CD14-positive monocyte (primary cell): ENCODE measurements at regions not wholly inside any gene's neighbourhood (a gene's known extent, or its start where the extent isn't known, plus 50 kb on each side); places are given as distances from the start of the nearest gene placed in this dataset.

Experiments used
- DNase-seq, 3 donors: peaks; one replicate each; pipeline ENCODE4 v3.0.0-alpha.2; 2011 to 2022
- H2AFZ ChIP-seq: 2 replicates; pipeline ENCODE4 v1.6.0; 2012; ENCODE audit warnings: mild to moderate bottlenecking, low read depth, low read length, inconsistent platforms; ENCODE audit not compliant: insufficient read depth, poor library complexity, severe bottlenecking
- H3K27ac ChIP-seq, 2 donors: 1 replicate in 1 of 2; 2 replicates in 1 of 2; pipeline ENCODE4 v1.5.1; 2012 to 2013; ENCODE audit warnings: low read length in 2 of 2, control low read depth in 1 of 2, inconsistent platforms in 1 of 2, low read depth in 1 of 2, mild to moderate bottlenecking in 1 of 2
- H3K27me3 ChIP-seq, 2 donors: one replicate each; pipeline versions ENCODE4 v1.6.0 to v1.6.1; 2011 to 2013; ENCODE audit warnings: low read length in 2 of 2; ENCODE audit not compliant: control insufficient read depth in 2 of 2, insufficient read depth in 2 of 2
- H3K36me3 ChIP-seq, 2 donors: replicated peaks in 1 of 2; 1 replicate in 1 of 2; 2 replicates in 1 of 2; pipeline versions ENCODE4 v1.5.1 to v1.6.1; 2012 to 2013; ENCODE audit warnings: low read length in 2 of 2, control low read depth in 1 of 2, inconsistent platforms in 1 of 2, mild to moderate bottlenecking in 1 of 2; ENCODE audit not compliant: insufficient read depth in 2 of 2, control insufficient read depth in 1 of 2
- H3K4me1 ChIP-seq, 2 donors: 1 replicate in 1 of 2; 2 replicates in 1 of 2; pipeline versions ENCODE4 v1.5.1 to v1.6.1; 2012 to 2013; ENCODE audit warnings: low read length in 2 of 2, control low read depth in 1 of 2, inconsistent platforms in 1 of 2, mild to moderate bottlenecking in 1 of 2, moderate library complexity in 1 of 2; ENCODE audit not compliant: insufficient read depth in 2 of 2, control insufficient read depth in 1 of 2
- H3K4me2 ChIP-seq: replicated peaks from 2 replicates; pipeline ENCODE3; 2012; ENCODE audit warnings: low read length, moderate library complexity, mild to moderate bottlenecking; ENCODE audit not compliant: poor library complexity, severe bottlenecking; ENCODE audit errors: extremely low read depth
- H3K4me3 ChIP-seq, 3 experiments: fragments of 200-600 bp in 1 of 3; sonication (generic) in 1 of 3; replicated peaks in 1 of 3; 1 replicate in 2 of 3; 2 replicates in 1 of 3; pipeline ENCODE4 v1.5.1; 2011 to 2013; ENCODE audit warnings: low read length in 3 of 3, mild to moderate bottlenecking in 3 of 3, control low read depth in 2 of 3, low read depth in 2 of 3, inconsistent platforms in 1 of 3, moderate library complexity in 1 of 3
- H3K79me2 ChIP-seq: 2 replicates; pipeline ENCODE4 v1.6.0; 2012; ENCODE audit warnings: mild to moderate bottlenecking, control low read depth, inconsistent platforms, low read length, moderate library complexity; ENCODE audit not compliant: insufficient read depth
- H3K9ac ChIP-seq: 2 replicates; pipeline ENCODE4 v1.6.0; 2017; ENCODE audit warnings: low read length, mild to moderate bottlenecking; ENCODE audit not compliant: insufficient read depth, poor library complexity, severe bottlenecking
- H3K9me3 ChIP-seq, 2 donors: replicated peaks in 1 of 2; 1 replicate in 1 of 2; 2 replicates in 1 of 2; pipeline versions ENCODE4 v1.5.1 to v1.6.1; 2012 to 2013; ENCODE audit warnings: low read length in 2 of 2, control low read depth in 1 of 2; ENCODE audit not compliant: control insufficient read depth in 1 of 2, insufficient read depth in 1 of 2
- H4K20me1 ChIP-seq: 2 replicates; pipeline ENCODE4 v1.6.0; 2012; ENCODE audit warnings: mild to moderate bottlenecking, low read length, control low read depth, moderate library complexity; ENCODE audit not compliant: insufficient read depth
- H3K27ac Mint-ChIP-seq, 7 donors: one replicate each; pipeline ENCODE4 v1.8.0; 2020; ENCODE audit warnings: mild to moderate bottlenecking in 7 of 7, mixed read lengths in 7 of 7, moderate library complexity in 6 of 7, inconsistent platforms in 2 of 7
- H3K27me3 Mint-ChIP-seq, 3 donors: one replicate each; pipeline ENCODE4 v1.8.0; 2021 to 2022; ENCODE audit warnings: low read depth in 3 of 3, mild to moderate bottlenecking in 3 of 3, mixed read lengths in 3 of 3, moderate library complexity in 3 of 3, inconsistent platforms in 1 of 3
- H3K36me3 Mint-ChIP-seq, 2 donors: one replicate each; pipeline ENCODE4 v1.8.0; 2020; ENCODE audit warnings: mixed read lengths in 2 of 2, inconsistent platforms in 1 of 2, mild to moderate bottlenecking in 1 of 2
- H3K4me1 Mint-ChIP-seq: one replicate; pipeline ENCODE4 v1.8.0; 2020; ENCODE audit warnings: mild to moderate bottlenecking, mixed read lengths
- H3K4me3 Mint-ChIP-seq, 2 donors: one replicate each; pipeline ENCODE4 v1.8.0; 2020; ENCODE audit warnings: mild to moderate bottlenecking in 2 of 2, mixed read lengths in 2 of 2, moderate library complexity in 1 of 2
- H3K9me3 Mint-ChIP-seq, 7 donors: one replicate each; pipeline ENCODE4 v1.8.0; 2020 to 2022; ENCODE audit warnings: mixed read lengths in 7 of 7, mild to moderate bottlenecking in 6 of 7, moderate library complexity in 6 of 7, inconsistent platforms in 2 of 7
- WGBS: methylation state at CpG from one replicate; pipeline ENCODE4 v1.1.5; 2013; ENCODE audit warnings: missing lambda C conversion rate; ENCODE audit not compliant: insufficient coverage; 5-methylcytosine and 5-hydroxymethylcytosine counted together
- intact Hi-C, 2 donors: fragments of 100-400 bp; cut with micrococcal nuclease; formaldehyde crosslinking; loops; one replicate each; pipeline versions ENCODE4 v1.15.0 to v1.15.1; 2023
- TF ChIP-seq, protein P1 (sequence below): fragments of 200-600 bp; IDR thresholded peaks from one replicate; pipeline ENCODE4 v1.8.0; 2022; ENCODE audit warnings: antibody characterized with exemption, mild to moderate bottlenecking

- Histone ChIP-seq H3K79me2 (no peaks in the 10 kb centered on the region), H2AFZ (no peak overlapping the region), H4K20me1 (no peaks in the 10 kb centered on the region), H3K27ac (no peak overlapping the region), H3K9me3 (peaks cover 5 to 13% of the 10 kb centered on the region in 2 donors), H3K36me3 (no peaks in the 10 kb centered on the region), H3K4me2 (no peak overlapping the region), H3K4me3 (no peak overlapping the region), H3K27me3 (no peaks in the 10 kb centered on the region), H3K9ac (no peak overlapping the region), H3K4me1 (no peaks in the 10 kb centered on the region)
- TF ChIP-seq, protein P1, sequence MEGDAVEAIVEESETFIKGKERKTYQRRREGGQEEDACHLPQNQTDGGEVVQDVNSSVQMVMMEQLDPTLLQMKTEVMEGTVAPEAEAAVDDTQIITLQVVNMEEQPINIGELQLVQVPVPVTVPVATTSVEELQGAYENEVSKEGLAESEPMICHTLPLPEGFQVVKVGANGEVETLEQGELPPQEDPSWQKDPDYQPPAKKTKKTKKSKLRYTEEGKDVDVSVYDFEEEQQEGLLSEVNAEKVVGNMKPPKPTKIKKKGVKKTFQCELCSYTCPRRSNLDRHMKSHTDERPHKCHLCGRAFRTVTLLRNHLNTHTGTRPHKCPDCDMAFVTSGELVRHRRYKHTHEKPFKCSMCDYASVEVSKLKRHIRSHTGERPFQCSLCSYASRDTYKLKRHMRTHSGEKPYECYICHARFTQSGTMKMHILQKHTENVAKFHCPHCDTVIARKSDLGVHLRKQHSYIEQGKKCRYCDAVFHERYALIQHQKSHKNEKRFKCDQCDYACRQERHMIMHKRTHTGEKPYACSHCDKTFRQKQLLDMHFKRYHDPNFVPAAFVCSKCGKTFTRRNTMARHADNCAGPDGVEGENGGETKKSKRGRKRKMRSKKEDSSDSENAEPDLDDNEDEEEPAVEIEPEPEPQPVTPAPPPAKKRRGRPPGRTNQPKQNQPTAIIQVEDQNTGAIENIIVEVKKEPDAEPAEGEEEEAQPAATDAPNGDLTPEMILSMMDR: no peak
- Mint-ChIP-seq H3K27me3 (peaks cover 0 to 3% (median 0%) of the 10 kb centered on the region in 3 donors), H3K36me3 (no peaks in the 10 kb centered on the region), H3K4me3 (no peak overlapping the region), H3K4me1 (no peaks in the 10 kb centered on the region), H3K27ac (no peak overlapping the region), H3K9me3 (peaks cover 1 to 15% (median 6%) of the 10 kb centered on the region in 7 donors)
- no peak for DNase-seq
- intact Hi-C loops: no loop called here
- WGBS: no CpG with 5 or more reads among the region's 2 CpGs
These were observed 536.2 kb upstream of the NRSN1 start for GRCh38 chr6:23589811-23590210.

GRCh38 chr6:23590498-23591126 is 535.4 kb upstream of the NRSN1 start:
- no peak overlapping the region for H3K4me3 Mint-ChIP-seq
- H3K36me3 ChIP-seq: no peaks in the 10 kb centered on the region
- no CpG with 5 or more reads among the region's 1 CpG for WGBS

More at GRCh38 chr6:23590498-23591126, 535.4 kb upstream of the NRSN1 start:
- Histone ChIP-seq H4K20me1 (no peaks in the 10 kb centered on the region), H3K79me2 (no peaks in the 10 kb centered on the region), H3K4me3 (no peak overlapping the region), H3K27ac (no peak overlapping the region), H3K27me3 (no peaks in the 10 kb centered on the region), H2AFZ (no peak overlapping the region), H3K9ac (no peak overlapping the region), H3K9me3 (peaks cover 5 to 16% of the 10 kb centered on the region in 2 donors), H3K4me1 (no peaks in the 10 kb centered on the region), H3K4me2 (no peak overlapping the region)
- DNase-seq: no peak
- peaks cover 0 to 17% (median 3%) of the 10 kb centered on the region in 7 donors for H3K9me3 Mint-ChIP-seq
- intact Hi-C loops: no loop called here
- peaks cover 0 to 3% (median 0%) of the 10 kb centered on the region in 3 donors for H3K27me3 Mint-ChIP-seq
- TF ChIP-seq, protein P1: no peak
- H3K4me1 Mint-ChIP-seq: no peaks in the 10 kb centered on the region
- H3K27ac Mint-ChIP-seq: no peak overlapping the region
- no peaks in the 10 kb centered on the region for H3K36me3 Mint-ChIP-seq
